ENCODE measurements at regions not wholly inside any gene's neighbourhood (a gene's known extent, or its start where the extent isn't known, plus 50 kb on each side); places are given as distances from the start of the nearest gene placed in this dataset.
"Not testable (repeated sequence)": the region's sequence is repeated elsewhere in the genome, so short reads cannot be mapped to it uniquely, and the experiment has no call there.

DNA sequence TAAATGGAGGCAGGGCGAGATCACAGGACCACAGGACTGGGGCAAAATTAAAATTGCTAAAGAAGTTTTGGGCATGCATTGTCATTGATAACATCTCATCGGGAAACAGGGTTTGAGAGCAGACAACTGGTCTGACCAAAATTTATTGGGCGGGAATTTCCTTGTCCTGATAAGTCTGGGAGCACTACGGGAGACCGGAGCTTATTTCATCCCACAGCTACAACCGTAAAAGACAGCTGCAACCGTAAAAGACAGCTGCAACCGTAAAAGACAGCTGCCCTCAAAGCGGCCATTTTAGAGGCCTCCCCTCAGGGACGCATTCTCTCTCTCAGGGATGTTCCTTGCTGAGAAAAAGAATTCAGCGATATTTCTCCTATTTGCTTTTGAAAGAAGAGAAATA is 170.4 kb upstream of the NPAP1 start:
- not testable (repeated sequence) for DNase-seq (ENCODE audit: low read depth)

DNA sequence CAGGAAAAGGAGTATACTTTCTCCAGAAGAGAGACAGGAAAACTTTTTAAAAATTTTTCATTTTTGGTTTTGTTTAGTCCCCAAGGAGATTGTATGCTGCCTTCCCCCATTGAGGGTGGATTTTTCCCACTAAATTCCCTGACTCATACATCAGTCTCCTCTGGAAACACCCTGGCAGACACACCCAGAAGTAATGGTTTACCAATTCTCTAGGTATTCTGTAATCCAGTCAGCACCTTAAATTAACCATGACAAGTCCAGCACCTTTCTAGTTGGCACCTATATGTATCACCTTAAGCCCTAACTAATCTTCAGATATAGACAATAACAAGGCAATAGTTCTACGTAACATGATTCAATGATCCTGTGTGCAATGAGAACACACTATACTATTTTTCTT is 165.9 kb upstream of the NPAP1 start:
- DNase-seq (ENCODE audit: low read depth), result not testable (repeated sequence)

DNA sequence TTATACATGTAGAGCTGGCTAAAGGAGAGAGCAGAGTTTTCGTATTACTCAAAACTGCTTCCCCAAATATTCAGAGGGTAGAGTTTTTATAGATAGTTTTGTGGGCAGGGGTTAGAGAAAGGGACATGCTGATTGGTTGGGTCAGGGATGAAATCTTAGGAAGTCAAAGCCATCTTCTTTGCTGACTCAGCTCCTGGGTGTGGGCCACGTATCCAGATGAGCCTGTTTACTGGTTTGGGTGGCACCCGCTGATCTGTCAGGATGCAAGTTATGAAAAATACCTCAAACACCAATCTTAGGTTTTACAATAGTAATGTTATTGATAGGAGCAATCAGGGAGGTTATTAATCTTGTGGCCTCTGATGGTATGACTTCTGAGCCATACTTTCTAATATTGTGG is 164.0 kb upstream of the NPAP1 start:
- DNase-seq (ENCODE audit: low read depth), result not testable (repeated sequence)

- peak; percentile 46 for DNase-seq (ENCODE audit: low read depth)
Measured at GRCh38 chr15:24518772-24519171, 156.8 kb upstream of the NPAP1 start.

DNA sequence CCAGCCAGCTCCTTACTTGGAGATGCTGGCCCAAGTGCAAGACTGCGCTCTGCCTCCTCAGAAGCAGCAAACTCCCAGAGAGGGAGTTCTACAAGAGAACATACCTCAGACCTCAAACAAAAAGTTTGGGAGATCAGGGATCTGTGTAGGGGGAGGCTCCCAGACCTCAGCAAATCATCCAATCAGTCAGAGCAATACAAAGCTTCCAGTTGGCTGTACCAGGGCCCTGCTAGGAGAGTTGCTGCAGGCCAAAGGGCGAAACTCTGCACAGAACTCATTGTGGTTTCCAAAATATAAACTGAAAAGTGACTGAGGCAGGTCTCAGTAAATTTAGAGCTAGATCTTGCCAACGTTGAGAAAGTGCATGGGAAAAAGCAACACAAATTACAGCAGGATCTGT is 144.3 kb upstream of the NPAP1 start:
- DNase-seq (ENCODE audit: low read depth), result not testable (repeated sequence)

GRCh38 chr15:24534032-24534431 is 141.5 kb upstream of the NPAP1 start:
- DNase-seq (ENCODE audit: low read depth), result not testable (repeated sequence)

DNA sequence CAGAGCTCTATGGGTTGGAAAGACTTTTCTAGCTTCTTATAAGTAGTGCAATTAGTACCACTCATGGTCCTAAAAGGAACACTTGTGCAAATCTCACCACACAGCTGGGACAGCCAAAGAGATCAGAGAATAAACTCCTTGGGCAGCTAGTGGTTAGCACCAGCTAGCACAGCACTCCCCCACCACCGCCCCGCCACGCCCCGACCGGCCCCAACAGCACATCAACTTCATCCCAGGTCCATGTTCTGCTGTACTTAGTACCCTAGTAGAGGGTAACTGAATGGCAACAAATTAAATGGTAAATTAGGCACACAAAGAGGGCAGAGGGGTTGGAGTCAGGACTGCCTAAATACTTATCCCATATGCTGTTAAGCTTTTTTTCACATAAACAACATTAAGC is 118.3 kb upstream of the NPAP1 start:
- DNase-seq (ENCODE audit: low read depth), result not testable (repeated sequence)

GRCh38 chr15:24607636-24608035 is 67.9 kb upstream of the NPAP1 start:
- no peak for DNase-seq (ENCODE audit: low read depth)

DNA sequence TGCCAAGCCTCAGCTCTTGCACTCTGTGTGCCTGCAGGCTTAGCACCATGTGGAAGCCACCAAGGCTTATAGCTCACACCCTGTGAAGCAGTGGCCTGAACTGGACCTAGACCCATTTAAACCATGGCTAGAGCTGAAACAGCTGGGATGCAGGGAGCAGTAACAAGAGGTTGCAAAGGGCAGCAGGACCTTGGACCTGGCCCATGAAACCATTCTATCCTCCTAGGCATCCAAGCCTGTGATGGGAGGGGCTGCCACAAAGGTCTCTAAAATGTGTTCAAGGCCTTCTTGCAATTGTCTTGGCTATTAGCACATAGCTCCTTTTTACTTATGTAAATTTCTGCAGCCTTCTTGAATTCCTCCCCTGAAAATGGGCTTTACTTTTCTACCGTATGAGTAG is 57.9 kb upstream of the NPAP1 start:
- no peak for DNase-seq (ENCODE audit: low read depth)

GRCh38 chr15:24621630-24622215 is 53.9 kb upstream of the NPAP1 start:
- no peak for DNase-seq (ENCODE audit: low read depth)
